Kidney glomerular epithelial cell (primary cell): ENCODE measurements at regions not wholly inside any gene's neighbourhood (a gene's known extent, or its start where the extent isn't known, plus 50 kb on each side); places are given as distances from the start of the nearest gene placed in this dataset.
A peak's percentile ranks its signal among the peaks of the same experiment; 100 is the strongest.

Source experiments
- DNase-seq: peaks from one replicate; lab custom pipeline; 2025; lab: John Stamatoyannopoulos, UW

GRCh38 chr15:77710206-77710605 lies 77.5 kb upstream of the LINGO1 start:
- DNase-seq, result no peak

- no peak for DNase-seq
Observed at GRCh38 chr15:77709135-77709886, 76.6 kb upstream of the LINGO1 start.

GRCh38 chr15:77706482-77707244 lies 74.0 kb upstream of the LINGO1 start:
- DNase-seq, result no peak

- DNase-seq, result peak; percentile 7
Observed at GRCh38 chr15:77702211-77702957, 69.7 kb upstream of the LINGO1 start.

- DNase-seq, result no peak
Observed at GRCh38 chr15:77698481-77698880, 65.8 kb upstream of the LINGO1 start.

- no peak for DNase-seq
Observed at GRCh38 chr15:77697893-77698292, 65.2 kb upstream of the LINGO1 start.

GRCh38 chr15:77696871-77697270 lies 64.2 kb upstream of the LINGO1 start:
- DNase-seq, result no peak

GRCh38 chr15:77695961-77696582 lies 63.4 kb upstream of the LINGO1 start:
- DNase-seq, result no peak

GRCh38 chr15:77695548-77695947 lies 62.8 kb upstream of the LINGO1 start:
- DNase-seq, result no peak

GRCh38 chr15:77693576-77693975 lies 60.9 kb upstream of the LINGO1 start:
- no peak for DNase-seq

GRCh38 chr15:77692614-77693013 lies 59.9 kb upstream of the LINGO1 start:
- no peak for DNase-seq

GRCh38 chr15:77691607-77692006 lies 58.9 kb upstream of the LINGO1 start:
- DNase-seq, result no peak

GRCh38 chr15:77689821-77690220 lies 57.1 kb upstream of the LINGO1 start:
- no peak for DNase-seq

- no peak for DNase-seq
Observed at GRCh38 chr15:77688693-77689092, 56.0 kb upstream of the LINGO1 start.

- DNase-seq, result no peak
Observed at GRCh38 chr15:77688266-77688665, 55.6 kb upstream of the LINGO1 start.

GRCh38 chr15:77685082-77685815 lies 52.5 kb upstream of the LINGO1 start:
- no peak for DNase-seq

GRCh38 chr15:77684341-77685081 lies 51.8 kb upstream of the LINGO1 start:
- DNase-seq, result no peak

- DNase-seq, result no peak
Observed at GRCh38 chr15:77682564-77682963, 49.9 kb upstream of the LINGO1 start.
